ENCODE measurements at regions not wholly inside any gene's neighbourhood (a gene's known extent, or its start where the extent isn't known, plus 50 kb on each side); places are given as distances from the start of the nearest gene placed in this dataset.

GRCh38 chr11:96925862-96926261 lies 536.0 kb downstream of the JRKL start:
- TF ChIP-seq EZH2 (IDR thresholded peaks at IDR 0.05; ENCODE audit: borderline replicate concordance, low read depth, low read length, severe bottlenecking) (no peak), CTCF (IDR thresholded peaks at IDR 0.05; ENCODE audit: extremely low read depth in 1 of 2, insufficient read depth in 1 of 2, low read depth in 1 of 2, low read length in 2 of 2) (no peak), JUN (IDR thresholded peaks at IDR 0.05; ENCODE audit: borderline replicate concordance, insufficient read depth, insufficient read length, low read depth) (no peak)

All from endothelial cell of umbilical vein (primary cell).